ENCODE measurements at regions not wholly inside any gene's neighbourhood (a gene's known extent, or its start where the extent isn't known, plus 50 kb on each side); places are given as distances from the start of the nearest gene placed in this dataset.

DNA sequence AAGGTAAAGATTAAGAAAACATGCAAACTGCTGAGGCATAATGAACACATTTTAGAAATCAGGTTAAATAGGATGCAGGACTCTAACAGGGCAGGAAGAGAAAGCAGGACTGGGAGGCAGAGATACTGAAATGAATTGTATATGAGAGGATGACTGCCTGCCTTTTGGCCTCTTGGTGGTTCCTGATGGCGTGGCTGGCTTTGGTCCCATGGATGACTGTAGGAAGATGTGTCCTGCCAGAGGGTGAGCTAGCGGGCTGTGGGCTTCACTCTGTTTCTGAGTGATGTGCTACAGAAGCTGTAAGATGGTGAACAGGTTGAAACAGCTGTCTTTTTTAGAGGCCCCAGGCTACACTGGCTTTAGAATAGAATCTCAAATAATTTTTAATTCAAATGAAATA lies 517.0 kb downstream of the SLC4A3 start:
- H2AFZ ChIP-seq (ENCODE audit: low read depth, low read length): no peak overlapping the region

DNA sequence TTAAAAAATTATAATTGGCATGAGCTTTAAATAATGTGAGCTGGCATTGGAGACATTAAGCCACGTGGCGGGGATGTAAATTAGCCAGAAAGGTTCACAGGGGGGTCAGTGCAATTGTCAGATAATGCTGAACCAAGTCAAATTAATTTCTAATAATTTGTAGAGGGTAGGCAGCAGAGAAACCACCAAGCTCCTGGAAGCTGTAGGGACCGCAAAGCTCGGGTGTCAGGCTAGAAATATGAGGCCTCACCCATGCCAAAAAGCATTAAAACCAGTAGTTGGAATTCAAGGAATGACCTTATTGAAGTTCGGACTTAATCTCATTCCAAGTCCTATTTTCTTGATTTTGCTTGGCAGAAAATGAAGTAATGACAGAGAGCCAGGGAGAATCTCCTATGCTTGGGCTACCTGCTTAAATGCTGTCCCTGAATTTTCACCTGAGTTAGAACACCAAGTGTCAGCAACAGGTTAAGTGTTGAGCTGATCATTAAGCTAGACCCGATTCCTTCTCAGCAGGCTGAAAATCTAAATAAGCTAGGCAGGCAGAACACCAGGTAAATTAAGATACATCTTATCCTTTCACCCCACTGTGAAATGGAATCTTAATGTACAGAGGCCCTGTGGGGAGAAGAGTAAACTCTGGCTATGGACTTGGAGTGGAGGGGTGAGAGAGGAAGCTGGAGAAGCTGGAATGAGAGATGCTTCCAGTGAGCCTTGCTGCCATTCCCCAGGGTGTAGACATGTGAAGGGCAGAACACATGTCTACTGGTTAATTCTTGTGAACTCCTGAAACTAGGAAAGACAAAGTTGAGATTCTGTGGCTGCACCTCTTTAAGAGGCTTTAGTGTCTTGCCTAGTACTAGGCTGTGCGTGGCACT lies 520.0 kb downstream of the SLC4A3 start:
- no peak for FAIRE-seq
- Histone ChIP-seq H4K20me1 (ENCODE audit: insufficient read depth, low read length) (no peaks in the 10 kb centered on the region), H3K4me3 (ENCODE audit: insufficient read depth, low read depth, low read length) (no peak overlapping the region), H3K4me2 (ENCODE audit: low read length) (no peak overlapping the region), H3K9me3 (ENCODE audit: insufficient read depth, low read depth, low read length) (no peaks in the 10 kb centered on the region), H2AFZ (ENCODE audit: low read depth, low read length) (no peak overlapping the region), H3K27ac (ENCODE audit: low read depth, low read length) (no peak overlapping the region), H3K36me3 (ENCODE audit: insufficient read depth, low read length) (no peaks in the 10 kb centered on the region), H3K79me2 (ENCODE audit: insufficient read depth, low read length) (no peaks in the 10 kb centered on the region), H3K27me3 (ENCODE audit: insufficient read depth, low read length) (no peaks in the 10 kb centered on the region), H3K4me1 (ENCODE audit: insufficient read depth, low read length) (peaks cover 7% of the 10 kb centered on the region), H3K9ac (ENCODE audit: low read length) (no peak overlapping the region)
- no peaks in the 10 kb centered on the region for H3K36me3 Mint-ChIP-seq (ENCODE audit: low read depth, unreplicated experiment)
- H3K27ac Mint-ChIP-seq (ENCODE audit: unreplicated experiment): no peak overlapping the region
- H3K9me3 Mint-ChIP-seq (ENCODE audit: unreplicated experiment): no peaks in the 10 kb centered on the region
- peaks cover 2% of the 10 kb centered on the region for H3K4me1 Mint-ChIP-seq (ENCODE audit: low read depth, unreplicated experiment)
- no peaks in the 10 kb centered on the region for H3K27me3 Mint-ChIP-seq (ENCODE audit: low read depth, unreplicated experiment)
- no peak overlapping the region for H3K4me3 Mint-ChIP-seq (ENCODE audit: unreplicated experiment)
- no peak for TF ChIP-seq EZH2 (IDR thresholded peaks at IDR 0.05; ENCODE audit: insufficient read depth, low read length)
- TF ChIP-seq, protein P1, sequence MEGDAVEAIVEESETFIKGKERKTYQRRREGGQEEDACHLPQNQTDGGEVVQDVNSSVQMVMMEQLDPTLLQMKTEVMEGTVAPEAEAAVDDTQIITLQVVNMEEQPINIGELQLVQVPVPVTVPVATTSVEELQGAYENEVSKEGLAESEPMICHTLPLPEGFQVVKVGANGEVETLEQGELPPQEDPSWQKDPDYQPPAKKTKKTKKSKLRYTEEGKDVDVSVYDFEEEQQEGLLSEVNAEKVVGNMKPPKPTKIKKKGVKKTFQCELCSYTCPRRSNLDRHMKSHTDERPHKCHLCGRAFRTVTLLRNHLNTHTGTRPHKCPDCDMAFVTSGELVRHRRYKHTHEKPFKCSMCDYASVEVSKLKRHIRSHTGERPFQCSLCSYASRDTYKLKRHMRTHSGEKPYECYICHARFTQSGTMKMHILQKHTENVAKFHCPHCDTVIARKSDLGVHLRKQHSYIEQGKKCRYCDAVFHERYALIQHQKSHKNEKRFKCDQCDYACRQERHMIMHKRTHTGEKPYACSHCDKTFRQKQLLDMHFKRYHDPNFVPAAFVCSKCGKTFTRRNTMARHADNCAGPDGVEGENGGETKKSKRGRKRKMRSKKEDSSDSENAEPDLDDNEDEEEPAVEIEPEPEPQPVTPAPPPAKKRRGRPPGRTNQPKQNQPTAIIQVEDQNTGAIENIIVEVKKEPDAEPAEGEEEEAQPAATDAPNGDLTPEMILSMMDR (IDR thresholded peaks at IDR 0.05; ENCODE audit: insufficient read depth, low read depth, low read length): no peak
- peak; percentile 89 for DNase-seq (ENCODE audit: low read depth)

More for the DNA sequence above, 517.0 kb downstream of the SLC4A3 start:
- no peaks in the 10 kb centered on the region for H3K36me3 ChIP-seq (ENCODE audit: insufficient read depth, low read length)
- Mint-ChIP-seq H3K27ac (ENCODE audit: unreplicated experiment) (no peak overlapping the region), H3K27me3 (ENCODE audit: low read depth, unreplicated experiment) (no peaks in the 10 kb centered on the region), H3K9me3 (ENCODE audit: unreplicated experiment) (no peaks in the 10 kb centered on the region), H3K4me1 (ENCODE audit: low read depth, unreplicated experiment) (peaks cover 2% of the 10 kb centered on the region), H3K36me3 (ENCODE audit: low read depth, unreplicated experiment) (no peaks in the 10 kb centered on the region), H3K4me3 (ENCODE audit: unreplicated experiment) (no peak overlapping the region)
- no peaks in the 10 kb centered on the region for H3K9me3 ChIP-seq (ENCODE audit: insufficient read depth, low read depth, low read length)
- no peak overlapping the region for H3K4me2 ChIP-seq (ENCODE audit: low read length)
- FAIRE-seq: no peak
- H3K4me3 ChIP-seq (ENCODE audit: insufficient read depth, low read depth, low read length): no peak overlapping the region
- TF ChIP-seq EZH2 (IDR thresholded peaks at IDR 0.05; ENCODE audit: insufficient read depth, low read length): no peak
- TF ChIP-seq, protein P1 (IDR thresholded peaks at IDR 0.05; ENCODE audit: insufficient read depth, low read depth, low read length): no peak
- peaks cover 7% of the 10 kb centered on the region for H3K4me1 ChIP-seq (ENCODE audit: insufficient read depth, low read length)
- H3K27ac ChIP-seq (ENCODE audit: low read depth, low read length): no peak overlapping the region
- no peaks in the 10 kb centered on the region for H3K79me2 ChIP-seq (ENCODE audit: insufficient read depth, low read length)
- H3K9ac ChIP-seq (ENCODE audit: low read length): no peak overlapping the region
- peak; percentile 64 for DNase-seq (ENCODE audit: low read depth)
- no peaks in the 10 kb centered on the region for H4K20me1 ChIP-seq (ENCODE audit: insufficient read depth, low read length)
- no peaks in the 10 kb centered on the region for H3K27me3 ChIP-seq (ENCODE audit: insufficient read depth, low read length)
